Neural progenitor cell (in vitro differentiated cells): ENCODE measurements at regions not wholly inside any gene's neighbourhood (a gene's known extent, or its start where the extent isn't known, plus 50 kb on each side); places are given as distances from the start of the nearest gene placed in this dataset.
"Not testable (repeated sequence)": the region's sequence is repeated elsewhere in the genome, so short reads cannot be mapped to it uniquely, and the experiment has no call there.

Experiments
- DNase-seq: peaks from one replicate; pipeline ENCODE4 v3.0.0-alpha.2; 2016; ENCODE audit warnings: low spot score
- H2AFZ ChIP-seq: fragments of 200-600 bp; sonication (generic); replicated peaks from 2 replicates; pipeline ENCODE4 v1.6.1; 2016; ENCODE audit warnings: antibody characterized with exemption
- H3F3A ChIP-seq: fragments of 200-600 bp; sonication (generic); 2 replicates; pipeline ENCODE4 v1.6.1; 2016; ENCODE audit warnings: antibody characterized with exemption, low read depth
- H3K27ac ChIP-seq: fragments of 200-600 bp; sonication (generic); 2 replicates; pipeline ENCODE4 v1.5.1; 2016; ENCODE audit warnings: mild to moderate bottlenecking
- H3K27me3 ChIP-seq: fragments of 200-600 bp; sonication (generic); 2 replicates; pipeline ENCODE4 v1.6.1; 2016; ENCODE audit warnings: mild to moderate bottlenecking, moderate library complexity
- H3K36me3 ChIP-seq: fragments of 200-600 bp; sonication (generic); 2 replicates; pipeline ENCODE4 v1.5.1; 2016
- H3K4me1 ChIP-seq: fragments of 200-600 bp; sonication (generic); 2 replicates; pipeline ENCODE4 v1.6.1; 2016; ENCODE audit warnings: mixed run types
- H3K4me2 ChIP-seq: fragments of 200-600 bp; sonication (generic); 2 replicates; pipeline ENCODE4 v1.6.1; 2016
- H3K4me3 ChIP-seq: fragments of 200-600 bp; sonication (generic); 2 replicates; pipeline ENCODE4 v1.5.1; 2016
- H3K79me2 ChIP-seq: fragments of 200-600 bp; sonication (generic); 2 replicates; pipeline ENCODE4 v1.6.1; 2016; ENCODE audit warnings: low read depth
- H3K9ac ChIP-seq: fragments of 200-600 bp; sonication (generic); 2 replicates; pipeline ENCODE4 v1.6.1; 2016
- H3K9me3 ChIP-seq: fragments of 200-600 bp; sonication (generic); 2 replicates; pipeline ENCODE4 v1.5.1; 2016; ENCODE audit warnings: low read depth
- H4K20me1 ChIP-seq: fragments of 200-600 bp; sonication (generic); 2 replicates; pipeline ENCODE4 v1.6.1; 2016; ENCODE audit warnings: low read depth
- H3K27ac Mint-ChIP-seq: 3 replicates; pipeline ENCODE4 v1.8.0; 2021; ENCODE audit warnings: mixed read lengths
- H3K27me3 Mint-ChIP-seq: 2 replicates; pipeline ENCODE4 v1.8.0; 2022; ENCODE audit warnings: low read depth, mild to moderate bottlenecking, inconsistent platforms, moderate library complexity, mixed read lengths; ENCODE audit not compliant: insufficient read depth
- H3K36me3 Mint-ChIP-seq: 3 replicates; pipeline ENCODE4 v1.8.0; 2021; ENCODE audit warnings: mixed read lengths
- H3K4me1 Mint-ChIP-seq: 3 replicates; pipeline ENCODE4 v1.8.0; 2021; ENCODE audit warnings: mixed read lengths
- H3K4me3 Mint-ChIP-seq: 3 replicates; pipeline ENCODE4 v1.8.0; 2021; ENCODE audit warnings: mild to moderate bottlenecking, moderate library complexity, mixed read lengths
- H3K9me3 Mint-ChIP-seq: 3 replicates; pipeline ENCODE4 v1.8.0; 2020; ENCODE audit warnings: mixed read lengths
- EZH2 ChIP-seq: fragments of 200-600 bp; sonication (generic); IDR thresholded peaks from 2 replicates; pipeline ENCODE4 v1.6.1; 2017; ENCODE audit warnings: antibody characterized with exemption, mild to moderate bottlenecking, moderate library complexity
- EZH2phosphoT487 ChIP-seq: fragments of 200-600 bp; sonication (generic); IDR thresholded peaks from 2 replicates; pipeline ENCODE4 v1.6.1; 2017; ENCODE audit warnings: antibody characterized with exemption
- TF ChIP-seq, protein P1 (sequence below): fragments of 200-600 bp; sonication (generic); IDR thresholded peaks from 2 replicates; pipeline ENCODE4 v1.5.1; 2017; ENCODE audit warnings: antibody characterized with exemption, mild to moderate bottlenecking

DNA sequence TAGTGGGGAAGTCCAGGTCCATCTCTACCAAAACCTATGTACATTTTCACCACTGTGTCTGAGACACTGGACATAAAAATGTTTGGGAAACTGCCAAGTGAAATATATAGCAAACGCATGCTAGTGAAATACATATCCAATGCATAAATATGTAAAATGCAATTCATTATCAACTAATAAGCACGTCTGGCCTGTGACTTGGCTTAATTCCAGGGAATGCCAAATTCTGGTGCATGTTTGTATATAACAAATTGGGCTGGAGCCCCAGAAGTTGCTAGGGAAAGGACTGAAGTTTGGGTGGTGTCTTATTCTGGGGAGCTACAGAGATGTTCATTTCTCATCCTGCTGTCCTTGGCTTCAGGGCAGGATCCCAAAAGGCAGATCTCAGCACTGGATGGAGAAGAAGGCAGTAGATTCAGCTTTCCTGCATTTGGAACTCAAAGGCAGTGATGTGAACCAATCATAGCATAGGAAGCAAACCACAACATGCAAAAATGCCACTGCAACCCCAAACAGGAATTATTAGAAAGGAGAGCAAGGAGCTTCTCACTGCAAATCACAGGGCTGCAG lies 184.3 kb downstream of the HS3ST3A1 start:
- H3K4me2 ChIP-seq: no peak overlapping the region
- H3K9ac ChIP-seq: no peak overlapping the region
- no peak overlapping the region for H3K4me3 Mint-ChIP-seq
- no peak overlapping the region for H3K4me3 ChIP-seq
- no peaks in the 10 kb centered on the region for H3F3A ChIP-seq
- no peak overlapping the region for H3K27ac ChIP-seq
- H4K20me1 ChIP-seq: no peaks in the 10 kb centered on the region
- no peaks in the 10 kb centered on the region for H3K4me1 Mint-ChIP-seq
- H3K27ac Mint-ChIP-seq: no peak overlapping the region
- H3K4me1 ChIP-seq: no peaks in the 10 kb centered on the region
- H2AFZ ChIP-seq: no peak overlapping the region
- no peaks in the 10 kb centered on the region for H3K36me3 Mint-ChIP-seq
- no peak for TF ChIP-seq EZH2phosphoT487
- H3K9me3 Mint-ChIP-seq: no peaks in the 10 kb centered on the region
- H3K27me3 ChIP-seq: no peaks in the 10 kb centered on the region
- DNase-seq: no peak
- no peaks in the 10 kb centered on the region for H3K36me3 ChIP-seq
- H3K9me3 ChIP-seq: no peaks in the 10 kb centered on the region
- no peaks in the 10 kb centered on the region for H3K79me2 ChIP-seq
- peaks cover 2% of the 10 kb centered on the region for H3K27me3 Mint-ChIP-seq

DNA sequence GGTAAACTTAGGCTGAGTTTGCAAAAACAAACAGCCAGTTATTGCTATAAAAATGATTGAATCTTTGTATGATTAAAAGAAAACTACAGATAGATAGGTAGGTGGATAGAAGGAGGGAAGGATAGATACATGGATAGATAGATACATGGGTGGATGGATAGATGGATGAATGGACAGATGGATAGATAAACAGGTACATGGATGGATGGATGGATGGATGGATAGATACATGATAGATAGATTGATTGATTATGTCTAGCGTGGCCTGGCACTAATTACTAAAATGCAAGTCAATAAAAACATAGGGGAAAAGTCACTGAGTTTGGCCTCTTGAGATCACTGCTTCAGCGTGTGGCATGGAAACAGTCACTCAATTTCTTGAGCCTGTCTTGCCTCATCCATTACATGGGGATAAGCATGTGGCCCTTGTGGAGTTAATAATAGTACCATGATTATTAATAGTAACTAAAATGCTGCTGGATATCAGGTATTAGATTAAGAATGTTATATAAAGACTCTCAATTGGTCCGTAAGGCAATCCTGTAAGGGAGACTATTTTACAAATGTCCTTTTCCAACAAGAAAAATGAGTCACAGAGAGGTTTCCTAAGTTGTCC lies 184.9 kb downstream of the HS3ST3A1 start:
- no peak overlapping the region for H3K4me2 ChIP-seq
- H3K4me3 Mint-ChIP-seq: no peak overlapping the region
- no peaks in the 10 kb centered on the region for H3K4me1 ChIP-seq
- H3K9ac ChIP-seq: no peak overlapping the region
- H3K9me3 ChIP-seq: no peaks in the 10 kb centered on the region
- H3K27ac ChIP-seq: no peak overlapping the region
- no peaks in the 10 kb centered on the region for H3K36me3 ChIP-seq
- H3K9me3 Mint-ChIP-seq: no peaks in the 10 kb centered on the region
- no peaks in the 10 kb centered on the region for H4K20me1 ChIP-seq
- H2AFZ ChIP-seq: no peak overlapping the region
- H3K4me3 ChIP-seq: no peak overlapping the region
- no peaks in the 10 kb centered on the region for H3K36me3 Mint-ChIP-seq
- no peaks in the 10 kb centered on the region for H3K79me2 ChIP-seq
- peaks cover 2% of the 10 kb centered on the region for H3K27me3 Mint-ChIP-seq
- DNase-seq: no peak
- no peak for TF ChIP-seq EZH2phosphoT487
- TF ChIP-seq, protein P1, sequence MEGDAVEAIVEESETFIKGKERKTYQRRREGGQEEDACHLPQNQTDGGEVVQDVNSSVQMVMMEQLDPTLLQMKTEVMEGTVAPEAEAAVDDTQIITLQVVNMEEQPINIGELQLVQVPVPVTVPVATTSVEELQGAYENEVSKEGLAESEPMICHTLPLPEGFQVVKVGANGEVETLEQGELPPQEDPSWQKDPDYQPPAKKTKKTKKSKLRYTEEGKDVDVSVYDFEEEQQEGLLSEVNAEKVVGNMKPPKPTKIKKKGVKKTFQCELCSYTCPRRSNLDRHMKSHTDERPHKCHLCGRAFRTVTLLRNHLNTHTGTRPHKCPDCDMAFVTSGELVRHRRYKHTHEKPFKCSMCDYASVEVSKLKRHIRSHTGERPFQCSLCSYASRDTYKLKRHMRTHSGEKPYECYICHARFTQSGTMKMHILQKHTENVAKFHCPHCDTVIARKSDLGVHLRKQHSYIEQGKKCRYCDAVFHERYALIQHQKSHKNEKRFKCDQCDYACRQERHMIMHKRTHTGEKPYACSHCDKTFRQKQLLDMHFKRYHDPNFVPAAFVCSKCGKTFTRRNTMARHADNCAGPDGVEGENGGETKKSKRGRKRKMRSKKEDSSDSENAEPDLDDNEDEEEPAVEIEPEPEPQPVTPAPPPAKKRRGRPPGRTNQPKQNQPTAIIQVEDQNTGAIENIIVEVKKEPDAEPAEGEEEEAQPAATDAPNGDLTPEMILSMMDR: no peak
- no peak for TF ChIP-seq EZH2
- no peaks in the 10 kb centered on the region for H3F3A ChIP-seq
- H3K27ac Mint-ChIP-seq: no peak overlapping the region
- no peaks in the 10 kb centered on the region for H3K4me1 Mint-ChIP-seq
- no peaks in the 10 kb centered on the region for H3K27me3 ChIP-seq

DNA sequence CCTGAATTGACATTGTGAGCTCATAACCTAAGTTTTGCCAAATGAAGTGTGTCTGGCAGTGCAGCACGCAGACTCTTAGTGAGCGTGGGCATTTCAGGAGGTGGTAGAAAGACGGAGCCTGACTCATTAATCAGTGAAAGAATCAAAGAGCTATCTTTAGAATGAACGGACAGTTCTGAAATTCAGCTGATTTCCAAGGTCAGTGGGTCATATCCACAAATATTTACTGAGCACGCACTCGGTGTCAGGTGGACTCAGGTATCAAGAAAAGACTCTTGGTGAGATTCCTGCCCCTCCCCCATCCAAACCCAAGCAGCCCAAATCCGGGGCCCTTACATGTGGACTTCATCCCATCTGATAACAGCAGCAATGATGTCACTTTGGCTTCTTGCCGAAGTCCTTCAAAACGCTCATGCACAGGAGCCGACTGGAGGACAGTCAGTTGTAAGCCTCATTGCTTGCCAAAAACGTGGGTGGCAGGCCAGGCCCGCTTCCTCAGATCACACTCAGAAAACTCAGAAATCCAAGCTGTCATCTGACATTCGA lies 185.8 kb downstream of the HS3ST3A1 start:
- Mint-ChIP-seq H3K4me1 (no peaks in the 10 kb centered on the region), H3K9me3 (no peaks in the 10 kb centered on the region), H3K27ac (no peak overlapping the region), H3K36me3 (no peaks in the 10 kb centered on the region), H3K27me3 (peaks cover 2% of the 10 kb centered on the region), H3K4me3 (no peak overlapping the region)
- DNase-seq: no peak
- Histone ChIP-seq H3K4me1 (no peaks in the 10 kb centered on the region), H3K79me2 (no peaks in the 10 kb centered on the region), H3K9me3 (no peaks in the 10 kb centered on the region), H3K4me2 (no peak overlapping the region), H3K9ac (no peak overlapping the region), H4K20me1 (no peaks in the 10 kb centered on the region), H2AFZ (no peak overlapping the region), H3K4me3 (no peak overlapping the region), H3K36me3 (no peaks in the 10 kb centered on the region), H3K27me3 (no peaks in the 10 kb centered on the region), H3F3A (no peaks in the 10 kb centered on the region), H3K27ac (no peak overlapping the region)
- TF ChIP-seq EZH2phosphoT487 (no peak), EZH2 (no peak)
- TF ChIP-seq, protein P1: no peak

DNA sequence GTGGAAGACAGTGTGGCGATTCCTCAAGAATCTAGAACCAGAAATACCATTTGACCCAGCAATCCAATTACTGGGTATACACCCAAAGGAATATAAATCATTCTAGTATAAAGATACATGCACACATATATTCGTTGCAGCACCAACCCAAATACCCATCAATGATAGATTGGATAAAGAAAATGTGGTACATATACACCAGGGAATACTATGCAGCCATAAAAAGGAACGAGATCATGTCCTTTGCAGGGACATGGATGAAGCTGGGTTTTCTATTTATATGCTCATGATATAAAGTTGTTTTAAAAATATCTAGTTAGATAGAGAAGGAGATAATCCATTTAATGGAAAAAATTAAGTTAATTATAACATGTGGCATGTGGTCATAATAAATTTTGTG lies 186.5 kb downstream of the HS3ST3A1 start:
- not testable (repeated sequence) for H3K4me2 ChIP-seq, H3K9me3 Mint-ChIP-seq, H3K27ac Mint-ChIP-seq, H4K20me1 ChIP-seq, H2AFZ ChIP-seq, H3K9ac ChIP-seq, DNase-seq, H3K4me1 ChIP-seq, H3K9me3 ChIP-seq, H3K4me3 ChIP-seq, H3K27ac ChIP-seq, H3F3A ChIP-seq, H3K4me3 Mint-ChIP-seq, H3K27me3 ChIP-seq, H3K36me3 Mint-ChIP-seq, H3K79me2 ChIP-seq, H3K4me1 Mint-ChIP-seq, H3K36me3 ChIP-seq, H3K27me3 Mint-ChIP-seq
